NCI-H2081 (cell line): ENCODE measurements at regions not wholly inside any gene's neighbourhood (a gene's known extent, or its start where the extent isn't known, plus 50 kb on each side); places are given as distances from the start of the nearest gene placed in this dataset.

Experiments used
- DNase-seq, 2 experiments: peaks; one replicate each; lab custom pipeline; 2025; lab: John Stamatoyannopoulos, UW

- no peak for DNase-seq
Observed at GRCh38 chr11:33646629-33647028, 54.0 kb downstream of the C11orf91 start.

- DNase-seq: no peak
Observed at GRCh38 chr11:33646168-33646567, 54.5 kb downstream of the C11orf91 start.

GRCh38 chr11:33645686-33646085 lies 54.9 kb downstream of the C11orf91 start:
- no peak for DNase-seq

- no peak for DNase-seq
Observed at GRCh38 chr11:33643167-33643824, 57.3 kb downstream of the C11orf91 start.

GRCh38 chr11:33642461-33643166 lies 58.0 kb downstream of the C11orf91 start:
- no peak for DNase-seq

GRCh38 chr11:33640730-33641371 lies 59.8 kb downstream of the C11orf91 start:
- DNase-seq: no peak

GRCh38 chr11:33638608-33639007 lies 62.0 kb downstream of the C11orf91 start:
- no peak for DNase-seq

- DNase-seq: no peak
Observed at GRCh38 chr11:33636104-33636503, 64.5 kb downstream of the C11orf91 start.

- DNase-seq: no peak
Observed at GRCh38 chr11:33635161-33635560, 65.5 kb downstream of the C11orf91 start.

- no peak for DNase-seq
Observed at GRCh38 chr11:33634291-33634834, 66.3 kb downstream of the C11orf91 start.

GRCh38 chr11:33633251-33634003 lies 67.2 kb downstream of the C11orf91 start:
- DNase-seq: peak in 1 of 2 experiments; percentile 57

- DNase-seq: no peak
Observed at GRCh38 chr11:33631749-33632091, 68.9 kb downstream of the C11orf91 start.

GRCh38 chr11:33630936-33631748 lies 69.5 kb downstream of the C11orf91 start:
- DNase-seq: no peak

GRCh38 chr11:33624083-33624482 lies 76.5 kb downstream of the C11orf91 start:
- no peak for DNase-seq

GRCh38 chr11:33622806-33623205 lies 77.8 kb downstream of the C11orf91 start:
- no peak for DNase-seq

GRCh38 chr11:33622186-33622585 lies 78.4 kb downstream of the C11orf91 start:
- no peak for DNase-seq

- peak; percentile 31 to 82 for DNase-seq
Observed at GRCh38 chr11:33620423-33621171, 80.0 kb downstream of the C11orf91 start.

- no peak for DNase-seq
Observed at GRCh38 chr11:33618956-33619355, 81.7 kb downstream of the C11orf91 start.

- no peak for DNase-seq
Observed at GRCh38 chr11:33618351-33618710, 82.3 kb downstream of the C11orf91 start.

- no peak for DNase-seq
Observed at GRCh38 chr11:33617672-33618350, 82.8 kb downstream of the C11orf91 start.
